Activated T-cell treated with anti-CD3 and anti-CD28 coated beads, Interleukin-2, amount 50 U/mL, for 24 hours (primary cell): ENCODE measurements at regions not wholly inside any gene's neighbourhood (a gene's known extent, or its start where the extent isn't known, plus 50 kb on each side); places are given as distances from the start of the nearest gene placed in this dataset.
"Not testable (repeated sequence)": the region's sequence is repeated elsewhere in the genome, so short reads cannot be mapped to it uniquely, and the experiment has no call there.

ENCODE experiments used
- DNase-seq: peaks from one replicate; pipeline ENCODE4 v3.0.0-alpha.2; 2020
- H3K27ac Mint-ChIP-seq: 2 replicates; pipeline ENCODE4 v1.8.0; 2020; ENCODE audit warnings: mild to moderate bottlenecking, mixed read lengths
- H3K27me3 Mint-ChIP-seq: 2 replicates; pipeline ENCODE4 v1.8.0; 2020; ENCODE audit warnings: mixed read lengths
- H3K36me3 Mint-ChIP-seq: 2 replicates; pipeline ENCODE4 v1.8.0; 2020; ENCODE audit warnings: low read depth, mixed read lengths
- H3K4me1 Mint-ChIP-seq: 2 replicates; pipeline ENCODE4 v1.8.0; 2020; ENCODE audit warnings: low read depth, mixed read lengths
- H3K4me3 Mint-ChIP-seq: 2 replicates; pipeline ENCODE4 v1.8.0; 2020; ENCODE audit warnings: mild to moderate bottlenecking, moderate library complexity, mixed read lengths
- H3K9me3 Mint-ChIP-seq: 2 replicates; pipeline ENCODE4 v1.8.0; 2020; ENCODE audit warnings: mixed read lengths

DNA sequence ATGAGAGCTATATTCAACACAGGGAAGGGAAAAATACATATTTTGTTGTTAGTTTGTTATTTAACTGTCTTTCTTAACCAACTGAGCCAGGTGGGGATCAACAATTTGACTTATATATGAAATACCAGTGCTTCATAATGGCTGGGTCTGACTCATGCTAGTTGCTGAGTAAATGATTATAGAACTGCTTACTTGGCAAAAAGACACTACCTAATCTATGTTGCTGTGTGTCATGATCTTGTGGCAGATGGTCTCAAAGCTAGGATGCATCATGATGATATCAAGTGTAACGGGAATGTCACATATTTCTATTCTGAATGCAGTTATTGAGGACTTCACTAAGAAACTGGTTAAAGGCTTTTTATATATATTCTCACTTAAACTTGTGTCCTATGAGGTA is 727.4 kb upstream of the SLITRK1 start:
- no peak for DNase-seq
- H3K27me3 Mint-ChIP-seq = no peaks in the 10 kb centered on the region
- no peak overlapping the region for H3K27ac Mint-ChIP-seq

GRCh38 chr13:84607261-84608013 is 725.2 kb upstream of the SLITRK1 start:
- H3K4me1 Mint-ChIP-seq = no peaks in the 10 kb centered on the region
- H3K36me3 Mint-ChIP-seq = no peaks in the 10 kb centered on the region
- H3K4me3 Mint-ChIP-seq = no peak overlapping the region
- H3K9me3 Mint-ChIP-seq = no peaks in the 10 kb centered on the region
- H3K27ac Mint-ChIP-seq = no peak overlapping the region
- DNase-seq = no peak
- H3K27me3 Mint-ChIP-seq = no peaks in the 10 kb centered on the region

More for the DNA sequence above, 727.4 kb upstream of the SLITRK1 start:
- Mint-ChIP-seq H3K36me3 (no peaks in the 10 kb centered on the region), H3K9me3 (no peaks in the 10 kb centered on the region), H3K4me3 (no peak overlapping the region), H3K4me1 (no peaks in the 10 kb centered on the region)

GRCh38 chr13:84606616-84607015 is 724.3 kb upstream of the SLITRK1 start:
- Mint-ChIP-seq H3K36me3 (no peaks in the 10 kb centered on the region), H3K27ac (no peak overlapping the region), H3K9me3 (no peaks in the 10 kb centered on the region), H3K4me3 (no peak overlapping the region), H3K4me1 (no peaks in the 10 kb centered on the region), H3K27me3 (no peaks in the 10 kb centered on the region)
- no peak for DNase-seq

- Mint-ChIP-seq H3K4me1 (no peaks in the 10 kb centered on the region), H3K27me3 (no peaks in the 10 kb centered on the region), H3K9me3 (no peaks in the 10 kb centered on the region), H3K27ac (no peak overlapping the region), H3K36me3 (no peaks in the 10 kb centered on the region), H3K4me3 (no peak overlapping the region)
- DNase-seq = no peak
Measured at GRCh38 chr13:84605927-84606326, 723.7 kb upstream of the SLITRK1 start.

DNA sequence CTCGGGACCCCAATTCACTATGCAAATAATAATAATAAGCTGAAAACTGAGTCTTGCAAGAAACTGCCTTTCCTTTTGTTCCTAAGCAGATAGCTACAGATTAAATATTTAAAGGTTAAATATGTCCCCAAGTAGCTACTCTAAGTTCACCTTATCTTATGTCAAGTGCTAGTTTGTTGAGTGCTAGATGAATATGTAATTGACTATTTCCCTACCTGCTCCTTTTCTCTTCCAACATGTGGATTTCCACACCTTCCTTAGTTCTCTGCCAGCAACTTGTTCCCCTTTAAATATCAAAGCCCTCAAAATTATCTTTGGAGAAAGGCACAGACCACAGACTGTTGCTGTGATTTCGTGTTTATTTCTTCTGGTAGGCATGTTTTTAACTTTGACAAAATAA is 709.2 kb upstream of the SLITRK1 start:
- no peak overlapping the region for H3K4me3 Mint-ChIP-seq
- no peaks in the 10 kb centered on the region for H3K4me1 Mint-ChIP-seq
- H3K27me3 Mint-ChIP-seq = no peaks in the 10 kb centered on the region
- no peaks in the 10 kb centered on the region for H3K36me3 Mint-ChIP-seq
- peaks cover 2% of the 10 kb centered on the region for H3K9me3 Mint-ChIP-seq
- no peak overlapping the region for H3K27ac Mint-ChIP-seq
- DNase-seq = no peak

- H3K4me1 Mint-ChIP-seq = no peaks in the 10 kb centered on the region
- H3K27ac Mint-ChIP-seq = no peak overlapping the region
- H3K36me3 Mint-ChIP-seq = no peaks in the 10 kb centered on the region
- peaks cover 2% of the 10 kb centered on the region for H3K9me3 Mint-ChIP-seq
- H3K4me3 Mint-ChIP-seq = no peak overlapping the region
- H3K27me3 Mint-ChIP-seq = no peaks in the 10 kb centered on the region
- DNase-seq = no peak
Measured at GRCh38 chr13:84590663-84591062, 708.4 kb upstream of the SLITRK1 start.

GRCh38 chr13:84588023-84588422 is 705.7 kb upstream of the SLITRK1 start:
- Mint-ChIP-seq H3K9me3 (no peaks in the 10 kb centered on the region), H3K4me1 (no peaks in the 10 kb centered on the region), H3K27me3 (no peaks in the 10 kb centered on the region), H3K4me3 (no peak overlapping the region), H3K36me3 (no peaks in the 10 kb centered on the region), H3K27ac (no peak overlapping the region)
- no peak for DNase-seq

GRCh38 chr13:84579901-84580300 is 697.6 kb upstream of the SLITRK1 start:
- H3K27me3 Mint-ChIP-seq, H3K9me3 Mint-ChIP-seq, H3K4me1 Mint-ChIP-seq, H3K27ac Mint-ChIP-seq, DNase-seq, H3K36me3 Mint-ChIP-seq, H3K4me3 Mint-ChIP-seq: not testable (repeated sequence)

GRCh38 chr13:84574851-84575250 is 692.6 kb upstream of the SLITRK1 start:
- no peaks in the 10 kb centered on the region for H3K27me3 Mint-ChIP-seq
- no peaks in the 10 kb centered on the region for H3K9me3 Mint-ChIP-seq
- no peaks in the 10 kb centered on the region for H3K36me3 Mint-ChIP-seq
- H3K27ac Mint-ChIP-seq = no peak overlapping the region
- no peaks in the 10 kb centered on the region for H3K4me1 Mint-ChIP-seq
- DNase-seq = no peak
- H3K4me3 Mint-ChIP-seq = no peak overlapping the region

GRCh38 chr13:84571264-84571663 is 689.0 kb upstream of the SLITRK1 start:
- no peak overlapping the region for H3K4me3 Mint-ChIP-seq
- no peaks in the 10 kb centered on the region for H3K27me3 Mint-ChIP-seq
- H3K4me1 Mint-ChIP-seq = no peaks in the 10 kb centered on the region
- no peaks in the 10 kb centered on the region for H3K36me3 Mint-ChIP-seq
- H3K9me3 Mint-ChIP-seq = no peaks in the 10 kb centered on the region
- no peak for DNase-seq
- H3K27ac Mint-ChIP-seq = no peak overlapping the region

DNA sequence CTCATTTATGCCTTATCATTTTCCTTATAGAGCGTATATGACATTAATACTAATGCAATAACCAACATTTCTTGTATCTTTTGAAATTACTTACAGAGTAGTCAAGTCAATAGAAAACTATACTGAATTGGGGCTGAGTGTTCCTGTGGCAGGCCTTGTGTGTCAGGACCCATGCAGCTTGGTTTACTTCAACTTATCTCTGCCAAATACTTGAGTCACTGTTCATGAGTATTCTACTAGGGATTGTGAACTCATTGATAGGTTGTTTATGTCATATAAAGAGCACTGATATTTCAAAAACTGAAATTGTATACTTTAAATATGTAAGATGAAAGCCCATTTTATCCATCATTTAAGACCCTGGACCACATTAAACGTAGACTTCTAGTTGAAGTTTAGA is 688.6 kb upstream of the SLITRK1 start:
- H3K27ac Mint-ChIP-seq = no peak overlapping the region

DNA sequence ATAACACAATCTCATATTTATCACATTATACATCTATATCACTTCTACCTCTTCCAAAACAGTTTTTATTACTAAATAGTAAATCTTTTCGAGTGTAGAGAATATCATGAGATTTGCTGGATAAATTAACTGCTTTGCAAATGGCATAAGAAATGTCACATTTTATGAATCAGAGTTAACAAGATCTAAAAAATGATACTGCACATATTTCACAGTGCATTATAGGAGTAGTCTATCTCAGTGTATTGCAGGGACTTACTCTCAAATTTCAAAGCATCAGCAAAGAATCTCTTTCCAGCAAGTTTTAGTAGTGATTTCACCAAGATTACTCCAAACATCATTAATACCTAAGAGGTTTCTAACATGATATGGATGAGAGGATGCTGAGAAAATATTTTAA is 687.1 kb upstream of the SLITRK1 start:
- H3K9me3 Mint-ChIP-seq = no peaks in the 10 kb centered on the region
- H3K36me3 Mint-ChIP-seq = no peaks in the 10 kb centered on the region
- H3K4me3 Mint-ChIP-seq = no peak overlapping the region
- H3K4me1 Mint-ChIP-seq = no peaks in the 10 kb centered on the region
- no peak for DNase-seq
- H3K27ac Mint-ChIP-seq = no peak overlapping the region
- H3K27me3 Mint-ChIP-seq = no peaks in the 10 kb centered on the region

More for the DNA sequence above, 688.6 kb upstream of the SLITRK1 start:
- Mint-ChIP-seq H3K36me3 (no peaks in the 10 kb centered on the region), H3K4me1 (no peaks in the 10 kb centered on the region), H3K27me3 (no peaks in the 10 kb centered on the region), H3K9me3 (no peaks in the 10 kb centered on the region), H3K4me3 (no peak overlapping the region)
- DNase-seq = no peak

DNA sequence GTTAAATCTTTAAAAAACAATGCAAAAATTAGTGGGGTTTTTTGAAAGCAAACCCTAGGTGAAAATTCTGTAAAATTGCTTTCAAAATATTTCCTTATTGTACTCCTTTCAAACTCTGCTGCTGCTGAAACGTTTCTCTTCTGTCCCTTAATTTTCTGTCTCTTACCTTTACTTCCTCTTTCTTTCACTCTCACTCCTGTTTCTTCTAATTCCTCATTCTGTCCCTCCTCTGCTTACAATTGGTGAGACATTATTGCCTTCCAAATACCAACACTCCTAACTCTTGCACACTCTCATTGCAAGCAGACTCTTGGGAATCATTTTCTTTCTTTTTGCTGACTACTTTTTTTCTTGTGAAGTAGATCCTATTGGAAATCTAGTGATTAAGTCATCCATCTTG is 685.6 kb upstream of the SLITRK1 start:
- no peak overlapping the region for H3K27ac Mint-ChIP-seq

DNA sequence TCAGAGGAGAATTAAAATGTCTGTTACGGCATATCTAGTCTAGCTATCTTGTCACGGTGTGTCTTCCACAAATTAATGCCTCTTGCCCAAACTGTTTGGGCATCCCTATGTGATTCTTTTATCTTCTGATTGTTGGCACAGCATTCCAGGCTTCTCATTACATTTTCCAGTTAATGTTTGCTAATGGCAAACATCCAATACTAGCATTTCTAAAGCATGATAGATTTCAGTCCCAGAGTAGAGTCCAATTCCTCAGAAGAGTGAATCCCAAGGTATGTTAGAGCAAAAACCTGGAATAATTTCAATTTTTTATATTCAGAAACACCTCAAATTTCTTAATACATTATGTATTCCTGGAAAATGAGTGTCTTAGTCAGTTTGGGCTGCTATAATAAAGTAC is 684.5 kb upstream of the SLITRK1 start:
- H3K4me1 Mint-ChIP-seq = no peaks in the 10 kb centered on the region
- no peak for DNase-seq

More for the DNA sequence above, 685.6 kb upstream of the SLITRK1 start:
- DNase-seq = no peak
- no peaks in the 10 kb centered on the region for H3K36me3 Mint-ChIP-seq
- H3K27me3 Mint-ChIP-seq = no peaks in the 10 kb centered on the region
- H3K4me3 Mint-ChIP-seq = no peak overlapping the region
- H3K4me1 Mint-ChIP-seq = no peaks in the 10 kb centered on the region
- no peaks in the 10 kb centered on the region for H3K9me3 Mint-ChIP-seq

DNA sequence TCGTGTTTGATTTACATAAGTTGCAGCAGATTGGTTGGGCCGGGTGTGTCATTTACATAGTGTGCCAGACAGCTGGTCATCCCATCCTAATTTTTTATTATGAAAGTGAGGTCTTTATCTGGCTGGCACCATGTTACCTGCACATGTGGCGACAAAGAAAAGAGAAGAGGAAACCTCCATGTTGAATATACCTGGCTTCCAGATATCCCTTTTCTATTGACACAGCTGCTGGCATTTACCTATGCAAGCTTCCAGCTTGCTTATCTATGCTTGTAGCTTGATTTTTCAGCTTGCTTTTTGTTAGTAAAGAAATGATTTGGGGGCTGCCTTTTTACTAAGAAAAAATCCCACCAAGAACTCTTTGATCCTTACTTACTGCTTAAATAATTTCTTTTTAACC is 681.3 kb upstream of the SLITRK1 start:
- no peaks in the 10 kb centered on the region for H3K4me1 Mint-ChIP-seq
- H3K36me3 Mint-ChIP-seq = no peaks in the 10 kb centered on the region
- H3K27ac Mint-ChIP-seq = no peak overlapping the region
- no peak overlapping the region for H3K4me3 Mint-ChIP-seq
- DNase-seq = no peak
- peaks cover 9% of the 10 kb centered on the region for H3K9me3 Mint-ChIP-seq
- H3K27me3 Mint-ChIP-seq = no peaks in the 10 kb centered on the region

More for the DNA sequence above, 684.5 kb upstream of the SLITRK1 start:
- Mint-ChIP-seq H3K36me3 (no peaks in the 10 kb centered on the region), H3K4me3 (no peak overlapping the region), H3K27me3 (no peaks in the 10 kb centered on the region), H3K9me3 (no peaks in the 10 kb centered on the region), H3K27ac (no peak overlapping the region)

- Mint-ChIP-seq H3K4me1 (no peaks in the 10 kb centered on the region), H3K9me3 (no peaks in the 10 kb centered on the region), H3K36me3 (no peaks in the 10 kb centered on the region), H3K4me3 (no peak overlapping the region), H3K27ac (no peak overlapping the region), H3K27me3 (no peaks in the 10 kb centered on the region)
- no peak for DNase-seq
Measured at GRCh38 chr13:84553227-84553626, 671.0 kb upstream of the SLITRK1 start.
